ENCODE measurements at regions not wholly inside any gene's neighbourhood (a gene's known extent, or its start where the extent isn't known, plus 50 kb on each side); places are given as distances from the start of the nearest gene placed in this dataset.

GRCh38 chr10:35268323-35268722 is 68.0 kb upstream of the CCNY start:
- H3K9me3 ChIP-seq (ENCODE audit: low read length) = no peaks in the 10 kb centered on the region
- H2AFZ ChIP-seq (ENCODE audit: low read length) = no peak overlapping the region
- intact Hi-C loops (cut with micrococcal nuclease) = no loop called here
- ChIA-PET POLR2A (ENCODE audit: unreplicated experiment) (no interaction called here), CTCF (no interaction called here)
- H3F3A ChIP-seq (ENCODE audit: low read length, unreplicated experiment) = no peaks in the 10 kb centered on the region
- TF ChIP-seq EZH2 (IDR thresholded peaks at IDR 0.05; ENCODE audit: low read length, unreplicated experiment) = no peak
- no peak for DNase-seq
- no peak overlapping the region for H3K27ac ChIP-seq (ENCODE audit: low read length)
- no peak overlapping the region for H3K9ac ChIP-seq (ENCODE audit: low read length)
- H3K27me3 ChIP-seq (ENCODE audit: low read length) = no peaks in the 10 kb centered on the region
- H3K36me3 ChIP-seq (ENCODE audit: low read depth, low read length) = no peaks in the 10 kb centered on the region
- H3K79me2 ChIP-seq (ENCODE audit: low read length) = no peaks in the 10 kb centered on the region
- no peak overlapping the region for H3K4me3 ChIP-seq (ENCODE audit: low read length)
- BruUV-seq (replicated peaks) = no TSS peak
- H3K9me2 ChIP-seq (replicated peaks; ENCODE audit: low read length) = no peaks in the 10 kb centered on the region
- ATAC-seq = no peak
- no peaks in the 10 kb centered on the region for H4K20me1 ChIP-seq (ENCODE audit: low read length)
- peaks cover 8% of the 10 kb centered on the region for H3K4me1 ChIP-seq (ENCODE audit: insufficient read depth, low read length)
- no peak overlapping the region for H3K4me2 ChIP-seq (ENCODE audit: low read length)

GRCh38 chr10:35268791-35269257 is 67.5 kb upstream of the CCNY start:
- H3K9me3 ChIP-seq (ENCODE audit: low read length) = no peaks in the 10 kb centered on the region
- H3K27ac ChIP-seq (ENCODE audit: low read length) = no peak overlapping the region
- no peaks in the 10 kb centered on the region for H4K20me1 ChIP-seq (ENCODE audit: low read length)
- ATAC-seq (peak; percentile 18), DNase-seq (no peak)
- H3K4me2 ChIP-seq (ENCODE audit: low read length) = no peak overlapping the region
- no peak overlapping the region for H3K4me3 ChIP-seq (ENCODE audit: low read length)
- ChIA-PET CTCF (no interaction called here), POLR2A (ENCODE audit: unreplicated experiment) (no interaction called here)
- H3K79me2 ChIP-seq (ENCODE audit: low read length) = no peaks in the 10 kb centered on the region
- BruUV-seq (replicated peaks) = no TSS peak
- no peak for TF ChIP-seq CTCF (conservative IDR thresholded peaks at IDR 0.05; ENCODE audit: low read depth, low read length)
- no peak for TF ChIP-seq EZH2phosphoT487 (IDR thresholded peaks at IDR 0.05; ENCODE audit: borderline replicate concordance, low read length)
- TF ChIP-seq EZH2 (IDR thresholded peaks at IDR 0.05; ENCODE audit: low read length, unreplicated experiment) = no peak
- no peak overlapping the region for H2AFZ ChIP-seq (ENCODE audit: low read length)
- no peaks in the 10 kb centered on the region for H3F3A ChIP-seq (ENCODE audit: low read length, unreplicated experiment)
- peaks cover 8% of the 10 kb centered on the region for H3K4me1 ChIP-seq (ENCODE audit: insufficient read depth, low read length)
- no peaks in the 10 kb centered on the region for H3K9me2 ChIP-seq (replicated peaks; ENCODE audit: low read length)
- H3K27me3 ChIP-seq (ENCODE audit: low read length) = no peaks in the 10 kb centered on the region
- no peaks in the 10 kb centered on the region for H3K36me3 ChIP-seq (ENCODE audit: low read depth, low read length)
- intact Hi-C loops (cut with micrococcal nuclease) = no loop called here
- no peak overlapping the region for H3K9ac ChIP-seq (ENCODE audit: low read length)

- POLR2A ChIA-PET (ENCODE audit: unreplicated experiment) = no interaction called here
- H3K4me3 ChIP-seq (ENCODE audit: low read length) = no peak overlapping the region
- no peaks in the 10 kb centered on the region for H3K27me3 ChIP-seq (ENCODE audit: low read length)
- no peaks in the 10 kb centered on the region for H3K36me3 ChIP-seq (ENCODE audit: low read depth, low read length)
- no peaks in the 10 kb centered on the region for H3K9me2 ChIP-seq (replicated peaks; ENCODE audit: low read length)
- no peaks in the 10 kb centered on the region for H3F3A ChIP-seq (ENCODE audit: low read length, unreplicated experiment)
- H3K79me2 ChIP-seq (ENCODE audit: low read length) = no peaks in the 10 kb centered on the region
- H3K4me2 ChIP-seq (ENCODE audit: low read length) = no peak overlapping the region
- intact Hi-C loops (cut with micrococcal nuclease) = no loop called here
- ATAC-seq (peak; percentile 34), DNase-seq (peak; percentile 55)
- H3K9me3 ChIP-seq (ENCODE audit: low read length) = no peaks in the 10 kb centered on the region
- H3K27ac ChIP-seq (ENCODE audit: low read length) = no peak overlapping the region
- CTCF ChIA-PET = no interaction called here
- H4K20me1 ChIP-seq (ENCODE audit: low read length) = no peaks in the 10 kb centered on the region
- H2AFZ ChIP-seq (ENCODE audit: low read length) = no peak overlapping the region
- BruUV-seq (replicated peaks) = no TSS peak
- H3K9ac ChIP-seq (ENCODE audit: low read length) = no peak overlapping the region
- no peak for TF ChIP-seq EZH2 (IDR thresholded peaks at IDR 0.05; ENCODE audit: low read length, unreplicated experiment)
- no peak for TF ChIP-seq CTCF (conservative IDR thresholded peaks at IDR 0.05; ENCODE audit: low read depth, low read length)
- no peak for TF ChIP-seq EZH2phosphoT487 (IDR thresholded peaks at IDR 0.05; ENCODE audit: borderline replicate concordance, low read length)
- H3K4me1 ChIP-seq (ENCODE audit: insufficient read depth, low read length) = peaks cover 8% of the 10 kb centered on the region
Observed at GRCh38 chr10:35270100-35270499, 66.2 kb upstream of the CCNY start.

Measured in PC-3 (cell line).